ENCODE measurements at regions not wholly inside any gene's neighbourhood (a gene's known extent, or its start where the extent isn't known, plus 50 kb on each side); places are given as distances from the start of the nearest gene placed in this dataset.

DNA sequence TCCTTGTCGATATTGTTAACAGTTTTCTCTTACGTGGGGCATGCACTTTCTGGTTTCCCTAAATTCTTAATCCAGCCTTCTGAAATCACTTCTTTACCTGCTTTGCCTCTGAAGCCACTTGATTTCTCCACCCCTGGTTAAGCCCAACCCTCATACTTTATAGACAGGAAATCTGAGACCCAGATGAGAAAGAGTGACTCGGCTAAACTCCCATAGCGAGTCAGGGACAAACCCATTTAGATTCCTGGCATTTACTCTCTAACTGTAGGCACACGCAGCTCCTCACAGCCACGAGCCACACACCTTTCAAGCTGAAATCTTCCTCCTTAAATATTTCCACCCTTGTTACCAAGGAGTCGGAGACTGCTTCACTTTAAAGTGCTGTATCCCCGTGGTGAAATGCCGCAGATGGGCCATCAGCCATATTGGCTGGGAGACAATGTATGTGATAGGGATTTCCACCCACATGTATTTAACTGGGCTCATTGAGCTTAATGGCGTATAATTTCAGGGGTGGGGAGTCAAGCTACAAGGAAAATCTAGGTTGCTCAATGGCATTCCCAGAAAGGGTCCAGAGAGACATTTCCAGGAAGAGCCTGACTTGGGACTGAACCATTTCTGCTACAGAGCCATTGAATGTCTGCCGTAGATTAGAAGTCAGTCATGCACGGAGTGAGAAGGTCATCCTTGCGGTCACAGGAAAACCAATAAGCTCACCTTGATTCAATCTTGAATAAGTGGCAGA lies 49.9 kb upstream of the GRK3 start:
- TF ChIP-seq EZH2 (IDR thresholded peaks at IDR 0.05) (no peak), POLR2A (IDR thresholded peaks at IDR 0.05; ENCODE audit: borderline replicate concordance, extremely low read depth, insufficient read depth, insufficient read length) (no peak), POLR2AphosphoS5 (IDR thresholded peaks at IDR 0.05; ENCODE audit: low read depth, low read length) (no peak), ZFX (IDR thresholded peaks at IDR 0.05) (no peak), SIN3A (IDR thresholded peaks at IDR 0.05; ENCODE audit: low read depth) (no peak), ELF1 (IDR thresholded peaks at IDR 0.05; ENCODE audit: borderline replicate concordance, low read depth) (no peak), JUND (IDR thresholded peaks at IDR 0.05) (no peak), SP1 (IDR thresholded peaks at IDR 0.05; ENCODE audit: low read depth) (no peak), RAD21 (IDR thresholded peaks at IDR 0.05; ENCODE audit: low read depth) (no peak)
- TF ChIP-seq, protein P1, sequence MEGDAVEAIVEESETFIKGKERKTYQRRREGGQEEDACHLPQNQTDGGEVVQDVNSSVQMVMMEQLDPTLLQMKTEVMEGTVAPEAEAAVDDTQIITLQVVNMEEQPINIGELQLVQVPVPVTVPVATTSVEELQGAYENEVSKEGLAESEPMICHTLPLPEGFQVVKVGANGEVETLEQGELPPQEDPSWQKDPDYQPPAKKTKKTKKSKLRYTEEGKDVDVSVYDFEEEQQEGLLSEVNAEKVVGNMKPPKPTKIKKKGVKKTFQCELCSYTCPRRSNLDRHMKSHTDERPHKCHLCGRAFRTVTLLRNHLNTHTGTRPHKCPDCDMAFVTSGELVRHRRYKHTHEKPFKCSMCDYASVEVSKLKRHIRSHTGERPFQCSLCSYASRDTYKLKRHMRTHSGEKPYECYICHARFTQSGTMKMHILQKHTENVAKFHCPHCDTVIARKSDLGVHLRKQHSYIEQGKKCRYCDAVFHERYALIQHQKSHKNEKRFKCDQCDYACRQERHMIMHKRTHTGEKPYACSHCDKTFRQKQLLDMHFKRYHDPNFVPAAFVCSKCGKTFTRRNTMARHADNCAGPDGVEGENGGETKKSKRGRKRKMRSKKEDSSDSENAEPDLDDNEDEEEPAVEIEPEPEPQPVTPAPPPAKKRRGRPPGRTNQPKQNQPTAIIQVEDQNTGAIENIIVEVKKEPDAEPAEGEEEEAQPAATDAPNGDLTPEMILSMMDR (IDR thresholded peaks at IDR 0.05 in 2 of 3, conservative IDR thresholded peaks at IDR 0.05 in 1 of 3; ENCODE audit: borderline replicate concordance in 1 of 3, insufficient read depth in 1 of 3, low read depth in 2 of 3, low read length in 2 of 3): no peak
- TF ChIP-seq, protein P2, sequence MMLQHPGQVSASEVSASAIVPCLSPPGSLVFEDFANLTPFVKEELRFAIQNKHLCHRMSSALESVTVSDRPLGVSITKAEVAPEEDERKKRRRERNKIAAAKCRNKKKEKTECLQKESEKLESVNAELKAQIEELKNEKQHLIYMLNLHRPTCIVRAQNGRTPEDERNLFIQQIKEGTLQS (IDR thresholded peaks at IDR 0.05): no peak
- TF ChIP-seq, protein P3, sequence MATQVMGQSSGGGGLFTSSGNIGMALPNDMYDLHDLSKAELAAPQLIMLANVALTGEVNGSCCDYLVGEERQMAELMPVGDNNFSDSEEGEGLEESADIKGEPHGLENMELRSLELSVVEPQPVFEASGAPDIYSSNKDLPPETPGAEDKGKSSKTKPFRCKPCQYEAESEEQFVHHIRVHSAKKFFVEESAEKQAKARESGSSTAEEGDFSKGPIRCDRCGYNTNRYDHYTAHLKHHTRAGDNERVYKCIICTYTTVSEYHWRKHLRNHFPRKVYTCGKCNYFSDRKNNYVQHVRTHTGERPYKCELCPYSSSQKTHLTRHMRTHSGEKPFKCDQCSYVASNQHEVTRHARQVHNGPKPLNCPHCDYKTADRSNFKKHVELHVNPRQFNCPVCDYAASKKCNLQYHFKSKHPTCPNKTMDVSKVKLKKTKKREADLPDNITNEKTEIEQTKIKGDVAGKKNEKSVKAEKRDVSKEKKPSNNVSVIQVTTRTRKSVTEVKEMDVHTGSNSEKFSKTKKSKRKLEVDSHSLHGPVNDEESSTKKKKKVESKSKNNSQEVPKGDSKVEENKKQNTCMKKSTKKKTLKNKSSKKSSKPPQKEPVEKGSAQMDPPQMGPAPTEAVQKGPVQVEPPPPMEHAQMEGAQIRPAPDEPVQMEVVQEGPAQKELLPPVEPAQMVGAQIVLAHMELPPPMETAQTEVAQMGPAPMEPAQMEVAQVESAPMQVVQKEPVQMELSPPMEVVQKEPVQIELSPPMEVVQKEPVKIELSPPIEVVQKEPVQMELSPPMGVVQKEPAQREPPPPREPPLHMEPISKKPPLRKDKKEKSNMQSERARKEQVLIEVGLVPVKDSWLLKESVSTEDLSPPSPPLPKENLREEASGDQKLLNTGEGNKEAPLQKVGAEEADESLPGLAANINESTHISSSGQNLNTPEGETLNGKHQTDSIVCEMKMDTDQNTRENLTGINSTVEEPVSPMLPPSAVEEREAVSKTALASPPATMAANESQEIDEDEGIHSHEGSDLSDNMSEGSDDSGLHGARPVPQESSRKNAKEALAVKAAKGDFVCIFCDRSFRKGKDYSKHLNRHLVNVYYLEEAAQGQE (IDR thresholded peaks at IDR 0.05; ENCODE audit: low read depth): no peak
- TF ChIP-seq, protein P4, sequence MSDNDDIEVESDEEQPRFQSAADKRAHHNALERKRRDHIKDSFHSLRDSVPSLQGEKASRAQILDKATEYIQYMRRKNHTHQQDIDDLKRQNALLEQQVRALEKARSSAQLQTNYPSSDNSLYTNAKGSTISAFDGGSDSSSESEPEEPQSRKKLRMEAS (IDR thresholded peaks at IDR 0.05): no peak
